Fibroblast of mammary gland (primary cell): ENCODE measurements at regions not wholly inside any gene's neighbourhood (a gene's known extent, or its start where the extent isn't known, plus 50 kb on each side); places are given as distances from the start of the nearest gene placed in this dataset.

Experiments used
- DNase-seq: peaks from one replicate; pipeline ENCODE4 v3.0.0-alpha.2; 2010; ENCODE audit warnings: low read depth
- H3K4me3 ChIP-seq: 2 replicates; pipeline ENCODE4 v1.5.1; 2011; ENCODE audit warnings: low read depth, mild to moderate bottlenecking, low read length, moderate library complexity; ENCODE audit not compliant: control insufficient read depth
- CTCF ChIP-seq: conservative IDR thresholded peaks from 2 replicates; pipeline ENCODE4 v1.5.1; 2011; ENCODE audit warnings: low read depth, low read length, inconsistent platforms; ENCODE audit not compliant: control insufficient read depth, insufficient read depth

GRCh38 chr15:95581595-95581994 lies 748.9 kb upstream of the NR2F2 start:
- no peak for TF ChIP-seq CTCF
- DNase-seq: no peak
- no peak overlapping the region for H3K4me3 ChIP-seq

- DNase-seq: no peak
- H3K4me3 ChIP-seq: no peak overlapping the region
- TF ChIP-seq CTCF: no peak
Measured at GRCh38 chr15:95584088-95584487, 746.4 kb upstream of the NR2F2 start.

GRCh38 chr15:95588056-95588455 lies 742.4 kb upstream of the NR2F2 start:
- H3K4me3 ChIP-seq: no peak overlapping the region
- TF ChIP-seq CTCF: no peak
- DNase-seq: no peak

GRCh38 chr15:95590533-95591044 lies 739.9 kb upstream of the NR2F2 start:
- TF ChIP-seq CTCF: no peak
- no peak overlapping the region for H3K4me3 ChIP-seq
- peak; percentile 48 for DNase-seq

- no peak for DNase-seq
- TF ChIP-seq CTCF: no peak
Measured at GRCh38 chr15:95591270-95591669, 739.2 kb upstream of the NR2F2 start.

GRCh38 chr15:95591886-95592285 lies 738.6 kb upstream of the NR2F2 start:
- DNase-seq: no peak
- no peak overlapping the region for H3K4me3 ChIP-seq
- no peak for TF ChIP-seq CTCF

More at GRCh38 chr15:95591270-95591669, 739.2 kb upstream of the NR2F2 start:
- H3K4me3 ChIP-seq: no peak overlapping the region

GRCh38 chr15:95594496-95594895 lies 736.0 kb upstream of the NR2F2 start:
- H3K4me3 ChIP-seq: no peak overlapping the region
- no peak for TF ChIP-seq CTCF
- no peak for DNase-seq
